Breast epithelium (tissue), 4 donors: ENCODE measurements at regions not wholly inside any gene's neighbourhood (a gene's known extent, or its start where the extent isn't known, plus 50 kb on each side); places are given as distances from the start of the nearest gene placed in this dataset.

Experiments
- DNase-seq, 2 donors: peaks; one replicate each; pipeline ENCODE4 v3.0.0-alpha.2; 2019; ENCODE audit warnings: low spot score in 2 of 2
- H3K27ac ChIP-seq, 2 donors: fragments of 200-600 bp; sonication (generic) in 1 of 2; one replicate each; pipeline ENCODE4 v1.5.1; 2016 to 2019; ENCODE audit warnings: mild to moderate bottlenecking in 1 of 2
- H3K27me3 ChIP-seq, 2 donors: fragments of 200-600 bp; sonication (generic) in 1 of 2; one replicate each; pipeline versions ENCODE4 v1.5.1 to v1.6.0; 2017 to 2019; ENCODE audit warnings: control low read depth in 1 of 2, mild to moderate bottlenecking in 1 of 2
- H3K36me3 ChIP-seq: fragments of 200-600 bp; one replicate; pipeline ENCODE4 v1.5.1; 2019
- H3K4me1 ChIP-seq, 2 donors: fragments of 200-600 bp; sonication (generic); one replicate each; pipeline ENCODE4 v1.5.1; 2016 to 2019; ENCODE audit warnings: control low read depth in 1 of 2
- H3K4me3 ChIP-seq, 3 donors: fragments of 200-600 bp; sonication (generic); 1 replicate in 2 of 3; 2 replicates in 1 of 3; pipeline ENCODE4 v1.5.1; 2016 to 2019; ENCODE audit warnings: mild to moderate bottlenecking in 3 of 3, moderate library complexity in 2 of 3
- H3K9me3 ChIP-seq, 2 donors: fragments of 200-600 bp; sonication (generic) in 1 of 2; one replicate each; pipeline ENCODE4 v1.5.1; 2016 to 2019; ENCODE audit warnings: control low read depth in 1 of 2
- CTCF ChIP-seq, 3 donors: fragments of 450-650 bp; IDR thresholded peaks; one replicate each; pipeline ENCODE4 v1.5.1; 2016 to 2017; ENCODE audit warnings: antibody characterized with exemption in 3 of 3, mild to moderate bottlenecking in 3 of 3, moderate library complexity in 3 of 3
- POLR2A ChIP-seq: fragments of 450-650 bp; IDR thresholded peaks from one replicate; pipeline ENCODE4 v1.6.1; 2016; ENCODE audit warnings: antibody characterized with exemption, mild to moderate bottlenecking, moderate library complexity
- POLR2AphosphoS5 ChIP-seq, 3 donors: sonication (generic); formaldehyde crosslinking; IDR thresholded peaks; one replicate each; pipeline ENCODE4 v1.6.1; 2017; ENCODE audit warnings: antibody characterized with exemption in 3 of 3
- intact Hi-C: fragments of 100-400 bp; cut with DNase I; formaldehyde crosslinking; loops from one replicate; pipeline ENCODE4 v1.15.1; 2023; ENCODE audit warnings: low total_unique reads

GRCh38 chr6:121839896-121840295, 404.4 kb downstream of the GJA1 start:
- no peak overlapping the region for H3K27ac ChIP-seq
- peaks cover 0 to 4% of the 10 kb centered on the region in 2 donors for H3K4me1 ChIP-seq
- no peak for TF ChIP-seq POLR2AphosphoS5 (IDR thresholded peaks at IDR 0.05)
- no peak for TF ChIP-seq POLR2A
- TF ChIP-seq CTCF (IDR thresholded peaks at IDR 0.05) = no peak
- H3K36me3 ChIP-seq = no peaks in the 10 kb centered on the region
- DNase-seq = no peak
- intact Hi-C loops = no loop called here
- no peak overlapping the region for H3K4me3 ChIP-seq
- H3K9me3 ChIP-seq = no peaks in the 10 kb centered on the region
- H3K27me3 ChIP-seq = no peaks in the 10 kb centered on the region

- no peaks in the 10 kb centered on the region for H3K36me3 ChIP-seq
- no peak overlapping the region for H3K4me3 ChIP-seq
- H3K4me1 ChIP-seq = no peaks in the 10 kb centered on the region
- DNase-seq = no peak
- no peaks in the 10 kb centered on the region for H3K27me3 ChIP-seq
- H3K9me3 ChIP-seq = no peaks in the 10 kb centered on the region
- TF ChIP-seq POLR2A = no peak
- TF ChIP-seq CTCF (IDR thresholded peaks at IDR 0.05) = no peak
- TF ChIP-seq POLR2AphosphoS5 (IDR thresholded peaks at IDR 0.05) = no peak
- H3K27ac ChIP-seq = no peak overlapping the region
- intact Hi-C loops = no loop called here
Observed at GRCh38 chr6:121844898-121845297, 409.5 kb downstream of the GJA1 start.

GRCh38 chr6:121847806-121848522, 412.5 kb downstream of the GJA1 start:
- TF ChIP-seq POLR2A = no peak
- TF ChIP-seq POLR2AphosphoS5 (IDR thresholded peaks at IDR 0.05) = no peak
- Histone ChIP-seq H3K9me3 (no peaks in the 10 kb centered on the region), H3K4me1 (no peaks in the 10 kb centered on the region), H3K27me3 (no peaks in the 10 kb centered on the region), H3K4me3 (no peak overlapping the region), H3K27ac (no peak overlapping the region), H3K36me3 (no peaks in the 10 kb centered on the region)
- DNase-seq = no peak
- intact Hi-C loops = no loop called here

- no peak for DNase-seq
- Histone ChIP-seq H3K4me3 (no peak overlapping the region), H3K36me3 (no peaks in the 10 kb centered on the region), H3K4me1 (no peaks in the 10 kb centered on the region), H3K27me3 (no peaks in the 10 kb centered on the region), H3K9me3 (no peaks in the 10 kb centered on the region), H3K27ac (no peak overlapping the region)
- intact Hi-C loops = no loop called here
- TF ChIP-seq POLR2AphosphoS5 (IDR thresholded peaks at IDR 0.05) (no peak), POLR2A (no peak), CTCF (IDR thresholded peaks at IDR 0.05) (no peak)
Observed at GRCh38 chr6:121848523-121849255, 413.2 kb downstream of the GJA1 start.

GRCh38 chr6:121849477-121849876, 414.0 kb downstream of the GJA1 start:
- Histone ChIP-seq H3K36me3 (no peaks in the 10 kb centered on the region), H3K4me1 (no peaks in the 10 kb centered on the region), H3K27me3 (no peaks in the 10 kb centered on the region), H3K9me3 (no peaks in the 10 kb centered on the region), H3K27ac (no peak overlapping the region), H3K4me3 (no peak overlapping the region)
- DNase-seq = peak in 1 of 2 donors; percentile 27
- intact Hi-C loops = no loop called here
- no peak for TF ChIP-seq POLR2A
- TF ChIP-seq CTCF (IDR thresholded peaks at IDR 0.05) = peak; percentile 24 to 49 (median 35)
